ENCODE measurements at regions not wholly inside any gene's neighbourhood (a gene's known extent, or its start where the extent isn't known, plus 50 kb on each side); places are given as distances from the start of the nearest gene placed in this dataset.
A peak's percentile ranks its signal among the peaks of the same experiment; 100 is the strongest.

DNA sequence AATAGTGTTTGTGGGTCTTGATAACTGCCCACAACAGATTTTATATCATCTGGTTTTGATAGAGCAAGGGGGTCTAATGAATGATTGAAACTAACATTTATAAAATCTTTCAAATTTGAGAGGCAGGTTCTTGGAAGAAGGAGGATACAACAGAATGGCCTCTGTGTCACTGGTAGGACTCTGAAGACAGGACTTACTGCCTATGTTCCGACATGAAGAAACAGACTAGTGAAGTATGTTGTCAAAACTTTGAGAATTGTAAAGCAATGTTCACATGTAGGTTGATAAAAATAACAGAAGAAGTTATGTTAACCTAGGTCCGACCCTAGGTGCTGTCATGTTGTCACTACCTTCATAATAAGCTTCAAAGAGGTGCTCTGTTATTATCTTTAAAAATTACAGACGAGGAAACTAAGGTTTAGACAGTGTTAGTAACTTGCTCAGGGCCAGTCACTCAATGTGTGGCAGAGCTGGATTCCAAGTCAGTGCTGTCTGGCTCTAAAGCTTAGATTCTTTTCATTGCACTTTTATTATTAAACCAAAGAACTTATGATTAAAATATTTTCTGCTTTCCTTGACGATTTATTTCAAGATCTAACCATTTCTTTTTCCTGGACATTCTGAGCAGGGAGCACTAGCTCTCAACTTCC lies 146.2 kb downstream of the RPIA start:
- Histone ChIP-seq H3K36me3 (replicated peaks in 1 of 2; ENCODE audit: control insufficient read depth in 1 of 2, insufficient read depth in 2 of 2, low read length in 2 of 2) (no peaks in the 10 kb centered on the region), H2AFZ (ENCODE audit: insufficient read depth, low read depth, low read length, poor library complexity, severe bottlenecking) (peak overlapping the region; percentile 25), H3K9me3 (replicated peaks in 1 of 2; ENCODE audit: control insufficient read depth in 1 of 2, insufficient read depth in 1 of 2, low read length in 2 of 2) (no peaks in the 10 kb centered on the region), H3K4me2 (replicated peaks; ENCODE audit: extremely low read depth, low read length, poor library complexity, severe bottlenecking) (no peak overlapping the region), H3K27ac (ENCODE audit: low read depth in 1 of 2, low read length in 2 of 2) (no peak overlapping the region), H3K9ac (ENCODE audit: insufficient read depth, low read length, poor library complexity, severe bottlenecking) (no peak overlapping the region), H3K27me3 (ENCODE audit: control insufficient read depth in 2 of 2, insufficient read depth in 2 of 2, low read length in 2 of 2) (no peaks in the 10 kb centered on the region), H3K4me3 (replicated peaks in 1 of 3; ENCODE audit: low read depth in 2 of 3, low read length in 3 of 3) (no peak overlapping the region), H4K20me1 (ENCODE audit: insufficient read depth, low read length) (no peaks in the 10 kb centered on the region), H3K4me1 (ENCODE audit: control insufficient read depth in 1 of 2, insufficient read depth in 2 of 2, low read length in 2 of 2) (peaks cover 13 to 15% of the 10 kb centered on the region in 2 donors), H3K79me2 (ENCODE audit: insufficient read depth, low read length) (no peaks in the 10 kb centered on the region)
- DNase-seq = no peak
- H3K27ac Mint-ChIP-seq = peak overlapping the region in 1 of 7 donors; percentile 63
- H3K4me1 Mint-ChIP-seq = peaks cover 9% of the 10 kb centered on the region
- 81% methylated on average over 2 of the region's 4 CpGs for whole genome bisulfite sequencing (ENCODE audit: insufficient coverage)
- TF ChIP-seq, protein P1, sequence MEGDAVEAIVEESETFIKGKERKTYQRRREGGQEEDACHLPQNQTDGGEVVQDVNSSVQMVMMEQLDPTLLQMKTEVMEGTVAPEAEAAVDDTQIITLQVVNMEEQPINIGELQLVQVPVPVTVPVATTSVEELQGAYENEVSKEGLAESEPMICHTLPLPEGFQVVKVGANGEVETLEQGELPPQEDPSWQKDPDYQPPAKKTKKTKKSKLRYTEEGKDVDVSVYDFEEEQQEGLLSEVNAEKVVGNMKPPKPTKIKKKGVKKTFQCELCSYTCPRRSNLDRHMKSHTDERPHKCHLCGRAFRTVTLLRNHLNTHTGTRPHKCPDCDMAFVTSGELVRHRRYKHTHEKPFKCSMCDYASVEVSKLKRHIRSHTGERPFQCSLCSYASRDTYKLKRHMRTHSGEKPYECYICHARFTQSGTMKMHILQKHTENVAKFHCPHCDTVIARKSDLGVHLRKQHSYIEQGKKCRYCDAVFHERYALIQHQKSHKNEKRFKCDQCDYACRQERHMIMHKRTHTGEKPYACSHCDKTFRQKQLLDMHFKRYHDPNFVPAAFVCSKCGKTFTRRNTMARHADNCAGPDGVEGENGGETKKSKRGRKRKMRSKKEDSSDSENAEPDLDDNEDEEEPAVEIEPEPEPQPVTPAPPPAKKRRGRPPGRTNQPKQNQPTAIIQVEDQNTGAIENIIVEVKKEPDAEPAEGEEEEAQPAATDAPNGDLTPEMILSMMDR (IDR thresholded peaks at IDR 0.05) = no peak
- H3K9me3 Mint-ChIP-seq = no peaks in the 10 kb centered on the region
- intact Hi-C loops (cut with micrococcal nuclease) = no loop called here
- no peak overlapping the region for H3K4me3 Mint-ChIP-seq
- peaks cover 0 to under 1% (median under 1%) of the 10 kb centered on the region in 3 donors for H3K27me3 Mint-ChIP-seq (ENCODE audit: low read depth in 3 of 3)
- H3K36me3 Mint-ChIP-seq = no peaks in the 10 kb centered on the region

DNA sequence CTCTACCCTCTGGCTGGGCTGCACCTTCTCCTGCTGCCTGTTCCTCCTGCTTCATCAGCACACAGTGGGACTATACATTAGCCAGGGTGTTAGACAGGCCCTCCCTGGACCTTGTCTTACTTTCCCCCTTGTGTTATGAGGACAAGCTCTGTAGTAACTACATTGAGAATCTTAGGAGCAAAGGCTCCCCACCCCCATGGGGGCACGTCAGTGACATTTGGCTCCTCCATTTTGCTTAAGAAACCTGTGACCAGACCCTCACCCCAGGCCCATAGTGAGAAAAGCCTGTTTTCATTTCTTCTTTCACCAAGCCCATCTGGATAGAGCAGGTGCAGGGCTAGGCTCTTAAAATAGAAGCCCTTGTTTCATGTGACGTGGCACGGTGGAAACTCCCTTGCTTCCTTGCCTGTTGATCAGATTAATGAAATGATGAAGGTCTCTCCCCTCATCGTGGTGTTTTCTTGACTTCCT lies 146.7 kb downstream of the RPIA start:
- H3K4me2 ChIP-seq (replicated peaks; ENCODE audit: extremely low read depth, low read length, poor library complexity, severe bottlenecking) = no peak overlapping the region
- Mint-ChIP-seq H3K9me3 (no peaks in the 10 kb centered on the region), H3K4me1 (peaks cover 9% of the 10 kb centered on the region), H3K4me3 (no peak overlapping the region), H3K27ac (peak overlapping the region in 1 of 7 donors; percentile 63), H3K27me3 (ENCODE audit: low read depth in 3 of 3) (peaks cover 0 to 2% (median 2%) of the 10 kb centered on the region in 3 donors), H3K36me3 (no peaks in the 10 kb centered on the region)
- no peaks in the 10 kb centered on the region for H4K20me1 ChIP-seq (ENCODE audit: insufficient read depth, low read length)
- H3K4me1 ChIP-seq (ENCODE audit: control insufficient read depth in 1 of 2, insufficient read depth in 2 of 2, low read length in 2 of 2) = peaks cover 13 to 15% of the 10 kb centered on the region in 2 donors
- H3K9ac ChIP-seq (ENCODE audit: insufficient read depth, low read length, poor library complexity, severe bottlenecking) = no peak overlapping the region
- no peak overlapping the region for H3K4me3 ChIP-seq (replicated peaks in 1 of 3; ENCODE audit: low read depth in 2 of 3, low read length in 3 of 3)
- H3K9me3 ChIP-seq (replicated peaks in 1 of 2; ENCODE audit: control insufficient read depth in 1 of 2, insufficient read depth in 1 of 2, low read length in 2 of 2) = no peaks in the 10 kb centered on the region
- WGBS (ENCODE audit: insufficient coverage) = 40% methylated on average over 2 of the region's 4 CpGs
- H2AFZ ChIP-seq (ENCODE audit: insufficient read depth, low read depth, low read length, poor library complexity, severe bottlenecking) = peak overlapping the region; percentile 25
- no peak overlapping the region for H3K27ac ChIP-seq (ENCODE audit: low read depth in 1 of 2, low read length in 2 of 2)
- H3K79me2 ChIP-seq (ENCODE audit: insufficient read depth, low read length) = no peaks in the 10 kb centered on the region
- DNase-seq = no peak
- H3K27me3 ChIP-seq (ENCODE audit: control insufficient read depth in 2 of 2, insufficient read depth in 2 of 2, low read length in 2 of 2) = no peaks in the 10 kb centered on the region
- intact Hi-C loops (cut with micrococcal nuclease) = no loop called here
- no peaks in the 10 kb centered on the region for H3K36me3 ChIP-seq (replicated peaks in 1 of 2; ENCODE audit: control insufficient read depth in 1 of 2, insufficient read depth in 2 of 2, low read length in 2 of 2)
- TF ChIP-seq, protein P1 (IDR thresholded peaks at IDR 0.05) = no peak

All from CD14-positive monocyte (primary cell).